ENCODE measurements at regions not wholly inside any gene's neighbourhood (a gene's known extent, or its start where the extent isn't known, plus 50 kb on each side); places are given as distances from the start of the nearest gene placed in this dataset.
"Not testable (repeated sequence)": the region's sequence is repeated elsewhere in the genome, so short reads cannot be mapped to it uniquely, and the experiment has no call there.

GRCh38 chr10:108327706-108328105 is 1163.2 kb upstream of the SORCS1 start:
- H3K36me3 ChIP-seq (ENCODE audit: control insufficient read depth, insufficient read depth, low read length) = no peaks in the 10 kb centered on the region
- DNase-seq (ENCODE audit: extremely low read depth, insufficient read length) = no peak
- no peak for TF ChIP-seq CTCF (IDR thresholded peaks at IDR 0.05; ENCODE audit: insufficient read depth, low read length, poor library complexity, severe bottlenecking)
- H3K4me3 ChIP-seq (replicated peaks; ENCODE audit: low read depth, low read length) = no peak overlapping the region
- H3K27me3 ChIP-seq (replicated peaks; ENCODE audit: control insufficient read depth, insufficient read depth, low read length) = no peaks in the 10 kb centered on the region

- DNase-seq (ENCODE audit: extremely low read depth, insufficient read length) = no peak
- TF ChIP-seq CTCF (IDR thresholded peaks at IDR 0.05; ENCODE audit: insufficient read depth, low read length, poor library complexity, severe bottlenecking) = no peak
- no peaks in the 10 kb centered on the region for H3K36me3 ChIP-seq (ENCODE audit: control insufficient read depth, insufficient read depth, low read length)
- no peaks in the 10 kb centered on the region for H3K27me3 ChIP-seq (replicated peaks; ENCODE audit: control insufficient read depth, insufficient read depth, low read length)
- H3K4me3 ChIP-seq (replicated peaks; ENCODE audit: low read depth, low read length) = no peak overlapping the region
Observed at GRCh38 chr10:108323274-108323798, 1158.8 kb upstream of the SORCS1 start.

GRCh38 chr10:108319434-108320222 is 1155.1 kb upstream of the SORCS1 start:
- H3K36me3 ChIP-seq (ENCODE audit: control insufficient read depth, insufficient read depth, low read length) = no peaks in the 10 kb centered on the region
- no peak for TF ChIP-seq CTCF (IDR thresholded peaks at IDR 0.05; ENCODE audit: insufficient read depth, low read length, poor library complexity, severe bottlenecking)

GRCh38 chr10:108315636-108316035 is 1151.1 kb upstream of the SORCS1 start:
- not testable (repeated sequence) for DNase-seq (ENCODE audit: extremely low read depth, insufficient read length); H3K4me3 ChIP-seq (replicated peaks; ENCODE audit: low read depth, low read length); H3K27me3 ChIP-seq (replicated peaks; ENCODE audit: control insufficient read depth, insufficient read depth, low read length); H3K36me3 ChIP-seq (ENCODE audit: control insufficient read depth, insufficient read depth, low read length)

More at GRCh38 chr10:108319434-108320222, 1155.1 kb upstream of the SORCS1 start:
- H3K4me3 ChIP-seq (replicated peaks; ENCODE audit: low read depth, low read length) = no peak overlapping the region
- DNase-seq (ENCODE audit: extremely low read depth, insufficient read length) = no peak
- no peaks in the 10 kb centered on the region for H3K27me3 ChIP-seq (replicated peaks; ENCODE audit: control insufficient read depth, insufficient read depth, low read length)

GRCh38 chr10:108307925-108308312 is 1143.4 kb upstream of the SORCS1 start:
- Histone ChIP-seq H3K4me3 (replicated peaks; ENCODE audit: low read depth, low read length) (no peak overlapping the region), H3K36me3 (ENCODE audit: control insufficient read depth, insufficient read depth, low read length) (no peaks in the 10 kb centered on the region), H3K27me3 (replicated peaks; ENCODE audit: control insufficient read depth, insufficient read depth, low read length) (no peaks in the 10 kb centered on the region)
- DNase-seq (ENCODE audit: extremely low read depth, insufficient read length) = no peak
- TF ChIP-seq CTCF (IDR thresholded peaks at IDR 0.05; ENCODE audit: insufficient read depth, low read length, poor library complexity, severe bottlenecking) = no peak

GRCh38 chr10:108307250-108307924 is 1142.9 kb upstream of the SORCS1 start:
- TF ChIP-seq CTCF (IDR thresholded peaks at IDR 0.05; ENCODE audit: insufficient read depth, low read length, poor library complexity, severe bottlenecking) = no peak
- H3K27me3 ChIP-seq (replicated peaks; ENCODE audit: control insufficient read depth, insufficient read depth, low read length) = no peaks in the 10 kb centered on the region
- no peak for DNase-seq (ENCODE audit: extremely low read depth, insufficient read length)

More at GRCh38 chr10:108307250-108307924, 1142.9 kb upstream of the SORCS1 start:
- Histone ChIP-seq H3K36me3 (ENCODE audit: control insufficient read depth, insufficient read depth, low read length) (no peaks in the 10 kb centered on the region), H3K4me3 (replicated peaks; ENCODE audit: low read depth, low read length) (no peak overlapping the region)

All from GM06990 (cell line).